ENCODE measurements at regions not wholly inside any gene's neighbourhood (a gene's known extent, or its start where the extent isn't known, plus 50 kb on each side); places are given as distances from the start of the nearest gene placed in this dataset.

- Histone ChIP-seq H3K4me2 (ENCODE audit: low read length) (no peak overlapping the region), H3K27ac (ENCODE audit: low read length) (no peak overlapping the region), H2AFZ (ENCODE audit: low read depth, low read length) (no peak overlapping the region), H3K79me2 (replicated peaks; ENCODE audit: insufficient read depth, low read length) (no peaks in the 10 kb centered on the region), H3K36me3 (ENCODE audit: insufficient read depth, low read length) (no peaks in the 10 kb centered on the region), H3K9me3 (ENCODE audit: low read length) (no peaks in the 10 kb centered on the region), H3K4me3 (ENCODE audit: low read length) (no peak overlapping the region), H3K9ac (ENCODE audit: low read length) (no peak overlapping the region), H3K9me2 (ENCODE audit: insufficient read depth, low read length) (no peaks in the 10 kb centered on the region), H3K27me3 (ENCODE audit: insufficient read depth, low read depth, low read length) (no peaks in the 10 kb centered on the region), H4K20me1 (ENCODE audit: insufficient read depth) (no peaks in the 10 kb centered on the region), H3F3A (ENCODE audit: insufficient read depth, low read length, poor library complexity, severe bottlenecking) (no peaks in the 10 kb centered on the region)
- TF ChIP-seq EZH2 (IDR thresholded peaks at IDR 0.05; ENCODE audit: borderline replicate concordance, insufficient read depth, low read length, poor library complexity, severe bottlenecking) (no peak), POLR2AphosphoS5 (IDR thresholded peaks at IDR 0.05) (no peak), EP300 (conservative IDR thresholded peaks at IDR 0.05; ENCODE audit: poor library complexity, severe bottlenecking) (no peak), MXI1 (conservative IDR thresholded peaks at IDR 0.05; ENCODE audit: poor library complexity, severe bottlenecking) (no peak), SMC3 (conservative IDR thresholded peaks at IDR 0.05; ENCODE audit: poor library complexity) (no peak), TAF1 (IDR thresholded peaks at IDR 0.05; ENCODE audit: low read depth) (no peak), RAD21 (conservative IDR thresholded peaks at IDR 0.05) (no peak)
- TF ChIP-seq, protein P1, sequence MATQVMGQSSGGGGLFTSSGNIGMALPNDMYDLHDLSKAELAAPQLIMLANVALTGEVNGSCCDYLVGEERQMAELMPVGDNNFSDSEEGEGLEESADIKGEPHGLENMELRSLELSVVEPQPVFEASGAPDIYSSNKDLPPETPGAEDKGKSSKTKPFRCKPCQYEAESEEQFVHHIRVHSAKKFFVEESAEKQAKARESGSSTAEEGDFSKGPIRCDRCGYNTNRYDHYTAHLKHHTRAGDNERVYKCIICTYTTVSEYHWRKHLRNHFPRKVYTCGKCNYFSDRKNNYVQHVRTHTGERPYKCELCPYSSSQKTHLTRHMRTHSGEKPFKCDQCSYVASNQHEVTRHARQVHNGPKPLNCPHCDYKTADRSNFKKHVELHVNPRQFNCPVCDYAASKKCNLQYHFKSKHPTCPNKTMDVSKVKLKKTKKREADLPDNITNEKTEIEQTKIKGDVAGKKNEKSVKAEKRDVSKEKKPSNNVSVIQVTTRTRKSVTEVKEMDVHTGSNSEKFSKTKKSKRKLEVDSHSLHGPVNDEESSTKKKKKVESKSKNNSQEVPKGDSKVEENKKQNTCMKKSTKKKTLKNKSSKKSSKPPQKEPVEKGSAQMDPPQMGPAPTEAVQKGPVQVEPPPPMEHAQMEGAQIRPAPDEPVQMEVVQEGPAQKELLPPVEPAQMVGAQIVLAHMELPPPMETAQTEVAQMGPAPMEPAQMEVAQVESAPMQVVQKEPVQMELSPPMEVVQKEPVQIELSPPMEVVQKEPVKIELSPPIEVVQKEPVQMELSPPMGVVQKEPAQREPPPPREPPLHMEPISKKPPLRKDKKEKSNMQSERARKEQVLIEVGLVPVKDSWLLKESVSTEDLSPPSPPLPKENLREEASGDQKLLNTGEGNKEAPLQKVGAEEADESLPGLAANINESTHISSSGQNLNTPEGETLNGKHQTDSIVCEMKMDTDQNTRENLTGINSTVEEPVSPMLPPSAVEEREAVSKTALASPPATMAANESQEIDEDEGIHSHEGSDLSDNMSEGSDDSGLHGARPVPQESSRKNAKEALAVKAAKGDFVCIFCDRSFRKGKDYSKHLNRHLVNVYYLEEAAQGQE (IDR thresholded peaks at IDR 0.05; ENCODE audit: borderline replicate concordance), result no peak
- TF ChIP-seq, protein P2, sequence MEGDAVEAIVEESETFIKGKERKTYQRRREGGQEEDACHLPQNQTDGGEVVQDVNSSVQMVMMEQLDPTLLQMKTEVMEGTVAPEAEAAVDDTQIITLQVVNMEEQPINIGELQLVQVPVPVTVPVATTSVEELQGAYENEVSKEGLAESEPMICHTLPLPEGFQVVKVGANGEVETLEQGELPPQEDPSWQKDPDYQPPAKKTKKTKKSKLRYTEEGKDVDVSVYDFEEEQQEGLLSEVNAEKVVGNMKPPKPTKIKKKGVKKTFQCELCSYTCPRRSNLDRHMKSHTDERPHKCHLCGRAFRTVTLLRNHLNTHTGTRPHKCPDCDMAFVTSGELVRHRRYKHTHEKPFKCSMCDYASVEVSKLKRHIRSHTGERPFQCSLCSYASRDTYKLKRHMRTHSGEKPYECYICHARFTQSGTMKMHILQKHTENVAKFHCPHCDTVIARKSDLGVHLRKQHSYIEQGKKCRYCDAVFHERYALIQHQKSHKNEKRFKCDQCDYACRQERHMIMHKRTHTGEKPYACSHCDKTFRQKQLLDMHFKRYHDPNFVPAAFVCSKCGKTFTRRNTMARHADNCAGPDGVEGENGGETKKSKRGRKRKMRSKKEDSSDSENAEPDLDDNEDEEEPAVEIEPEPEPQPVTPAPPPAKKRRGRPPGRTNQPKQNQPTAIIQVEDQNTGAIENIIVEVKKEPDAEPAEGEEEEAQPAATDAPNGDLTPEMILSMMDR (IDR thresholded peaks at IDR 0.05; ENCODE audit: poor library complexity, severe bottlenecking), result no peak
These were observed 775.1 kb upstream of the NRSN1 start for GRCh38 chr6:23350752-23351453.

GRCh38 chr6:23354004-23354403, 772.0 kb upstream of the NRSN1 start:
- no peaks in the 10 kb centered on the region for H3K9me2 ChIP-seq (ENCODE audit: insufficient read depth, low read length)
- H3K4me2 ChIP-seq (ENCODE audit: low read length), result no peak overlapping the region
- no peak overlapping the region for H3K9ac ChIP-seq (ENCODE audit: low read length)
- H3K9me3 ChIP-seq (ENCODE audit: low read length), result no peaks in the 10 kb centered on the region
- H3K79me2 ChIP-seq (replicated peaks; ENCODE audit: insufficient read depth, low read length), result no peaks in the 10 kb centered on the region
- H3K27me3 ChIP-seq (ENCODE audit: insufficient read depth, low read depth, low read length), result no peaks in the 10 kb centered on the region
- no peak overlapping the region for H3K27ac ChIP-seq (ENCODE audit: low read length)
- H3K36me3 ChIP-seq (ENCODE audit: insufficient read depth, low read length), result no peaks in the 10 kb centered on the region
- TF ChIP-seq EP300 (conservative IDR thresholded peaks at IDR 0.05; ENCODE audit: poor library complexity, severe bottlenecking) (peak; percentile 86), POLR2AphosphoS5 (IDR thresholded peaks at IDR 0.05) (peak; percentile 79), TAF1 (IDR thresholded peaks at IDR 0.05; ENCODE audit: low read depth) (no peak), MXI1 (conservative IDR thresholded peaks at IDR 0.05; ENCODE audit: poor library complexity, severe bottlenecking) (no peak), SMC3 (conservative IDR thresholded peaks at IDR 0.05; ENCODE audit: poor library complexity) (no peak), EZH2 (IDR thresholded peaks at IDR 0.05; ENCODE audit: borderline replicate concordance, insufficient read depth, low read length, poor library complexity, severe bottlenecking) (no peak), RAD21 (conservative IDR thresholded peaks at IDR 0.05) (no peak)
- TF ChIP-seq, protein P2 (IDR thresholded peaks at IDR 0.05; ENCODE audit: poor library complexity, severe bottlenecking), result no peak
- TF ChIP-seq, protein P1 (IDR thresholded peaks at IDR 0.05; ENCODE audit: borderline replicate concordance), result peak; percentile 53
- H2AFZ ChIP-seq (ENCODE audit: low read depth, low read length), result no peak overlapping the region
- H3K4me3 ChIP-seq (ENCODE audit: low read length), result no peak overlapping the region
- no peaks in the 10 kb centered on the region for H4K20me1 ChIP-seq (ENCODE audit: insufficient read depth)
- no peaks in the 10 kb centered on the region for H3F3A ChIP-seq (ENCODE audit: insufficient read depth, low read length, poor library complexity, severe bottlenecking)

Measured in neural cell (in vitro differentiated cells).